HG03139 (cell line): ENCODE measurements at regions not wholly inside any gene's neighbourhood (a gene's known extent, or its start where the extent isn't known, plus 50 kb on each side); places are given as distances from the start of the nearest gene placed in this dataset.

Source experiments
- ATAC-seq: cut with Tn5 transposase; IDR thresholded peaks from one replicate; pipeline ENCODE4 v1.9.1; 2021; ENCODE audit not compliant: unreplicated experiment

DNA sequence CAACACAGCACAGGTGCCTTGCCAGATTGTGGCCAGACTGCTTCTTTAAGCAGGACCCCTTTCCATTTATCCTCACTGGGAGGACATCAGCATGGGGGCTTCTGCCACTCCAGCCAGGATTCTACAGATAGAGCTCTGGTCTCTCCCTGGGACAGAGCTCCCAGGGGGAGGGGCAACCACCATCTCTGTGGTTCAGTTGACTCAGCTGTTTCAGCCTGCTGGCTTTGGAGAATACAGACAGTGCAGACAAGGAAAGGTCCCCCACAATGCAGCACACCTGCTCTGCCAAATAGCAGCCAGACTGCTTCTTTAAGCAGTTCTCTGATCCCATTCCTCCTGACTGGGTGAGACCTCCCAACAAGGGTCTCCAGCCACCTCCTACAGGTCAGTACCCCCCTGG is 132.8 kb downstream of the OR2K2 start:
- ATAC-seq: no peak

GRCh38 chr9:111195766-111196165 is 134.3 kb downstream of the OR2K2 start:
- no peak for ATAC-seq

- no peak for ATAC-seq
Measured at GRCh38 chr9:111193095-111193494, 136.9 kb downstream of the OR2K2 start.

DNA sequence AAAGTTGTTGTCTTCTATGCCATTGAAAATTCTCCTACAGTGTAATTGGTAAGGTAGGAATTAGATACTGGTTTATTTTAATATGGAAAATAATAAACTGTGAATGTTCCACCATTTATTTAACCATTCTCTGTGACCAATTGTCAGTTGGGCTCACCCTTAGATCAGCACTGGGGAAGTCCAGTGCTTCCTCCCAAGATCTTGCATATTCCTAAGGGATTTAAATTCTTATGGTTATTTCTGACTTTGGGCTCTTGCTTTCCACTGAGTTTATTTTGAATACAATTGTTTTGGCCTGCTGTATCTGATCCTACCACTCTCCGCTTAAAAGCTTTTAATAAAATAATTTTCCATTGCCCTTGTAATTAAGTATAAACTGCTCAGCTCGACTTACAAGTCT is 137.4 kb downstream of the OR2K2 start:
- ATAC-seq: no peak

DNA sequence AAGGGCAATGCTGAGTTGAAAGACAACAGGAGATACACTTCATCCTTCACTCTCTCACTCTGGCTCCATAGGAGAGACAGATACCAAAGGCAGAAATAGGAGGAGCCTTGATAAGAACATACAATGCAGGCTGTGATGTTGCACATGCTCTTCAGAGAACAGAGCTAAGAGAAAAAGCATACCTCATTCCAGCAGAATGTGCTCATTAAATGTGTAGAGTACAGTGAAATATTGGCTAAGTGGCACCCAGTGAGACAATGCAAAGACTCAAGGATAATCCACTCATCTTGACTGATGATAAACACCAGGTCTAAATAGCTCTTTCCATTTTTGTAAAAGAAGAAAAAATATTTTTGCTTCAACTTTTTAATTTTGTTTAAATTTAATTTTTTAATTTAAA is 139.7 kb downstream of the OR2K2 start:
- ATAC-seq: no peak

DNA sequence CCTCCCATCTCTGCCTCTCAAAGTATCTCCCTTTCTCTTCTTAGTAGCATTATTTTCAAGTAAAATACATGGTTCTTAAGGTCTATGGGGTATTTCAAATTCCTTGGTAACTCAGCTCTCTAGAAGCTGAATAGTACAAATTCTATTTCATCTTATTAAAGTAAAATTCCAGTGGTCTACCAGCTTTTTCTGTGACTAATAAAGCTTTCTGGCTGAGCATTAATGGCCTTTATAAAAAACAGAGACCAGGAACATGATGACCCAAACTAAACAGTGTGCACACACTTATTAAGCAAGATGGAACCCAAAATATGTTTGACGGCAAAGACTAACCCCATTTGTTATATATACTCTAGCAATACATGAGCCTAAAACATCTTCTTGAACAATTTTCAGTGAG is 142.6 kb downstream of the OR2K2 start:
- ATAC-seq: no peak

DNA sequence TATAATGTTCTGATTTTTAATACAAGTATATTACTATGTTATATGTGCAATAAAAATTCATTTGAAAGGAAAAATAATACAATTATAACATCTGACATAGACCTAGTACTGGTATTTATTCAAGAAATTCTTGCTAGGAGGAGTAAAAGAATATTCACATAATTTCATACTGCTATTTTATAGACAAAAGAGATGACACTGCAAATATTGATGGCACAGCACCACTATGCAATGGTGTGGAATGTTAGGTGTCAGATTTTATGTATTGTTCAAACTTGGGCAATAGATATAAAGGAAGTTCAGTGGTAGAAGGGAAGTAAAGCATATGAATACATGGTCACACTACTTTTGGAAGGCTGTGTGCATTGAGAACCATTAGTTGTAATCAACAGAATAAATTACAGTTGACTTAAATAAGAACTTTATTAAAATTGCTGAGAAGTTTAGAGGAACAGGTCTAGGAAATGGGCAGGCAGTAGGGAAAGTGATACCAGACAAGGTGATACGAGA is 143.9 kb downstream of the OR2K2 start:
- no peak for ATAC-seq

- no peak for ATAC-seq
Measured at GRCh38 chr9:111180811-111181210, 142.5 kb upstream of the LPAR1 start.

- no peak for ATAC-seq
Measured at GRCh38 chr9:111179577-111179976, 141.3 kb upstream of the LPAR1 start.

DNA sequence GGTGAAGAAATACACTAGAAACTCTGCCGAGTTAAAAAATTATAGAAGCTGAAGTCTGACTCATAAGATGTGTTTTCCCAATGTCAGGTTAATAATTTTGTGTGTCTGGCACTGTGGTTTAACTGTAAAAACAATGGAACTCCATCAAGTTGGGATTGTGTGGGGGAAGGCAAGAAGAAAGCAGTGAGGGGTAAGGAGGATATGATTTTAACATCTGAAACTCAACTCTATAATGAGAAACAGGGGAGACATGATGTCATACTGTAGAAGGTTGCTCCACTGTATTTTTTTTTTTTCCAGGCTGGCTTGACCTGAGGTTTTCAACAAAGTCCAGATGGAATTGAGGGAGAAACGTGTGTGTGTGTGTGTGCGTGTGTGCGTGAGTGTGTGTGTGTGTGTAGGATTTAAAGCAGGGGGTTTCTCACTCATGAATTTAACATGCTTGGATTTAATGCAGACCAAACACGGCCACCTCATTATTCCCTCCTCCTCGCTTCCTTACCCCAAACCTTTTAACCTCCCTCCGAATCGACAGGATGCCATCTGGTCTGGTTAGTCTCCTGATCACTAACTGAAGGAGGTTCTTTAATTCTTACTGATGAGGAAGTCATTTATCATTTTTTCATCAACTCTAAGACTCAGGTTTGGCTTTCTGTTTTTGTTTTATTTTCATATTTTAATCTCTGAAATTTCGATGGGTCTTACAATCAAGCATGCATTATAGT is 140.2 kb upstream of the LPAR1 start:
- no peak for ATAC-seq

DNA sequence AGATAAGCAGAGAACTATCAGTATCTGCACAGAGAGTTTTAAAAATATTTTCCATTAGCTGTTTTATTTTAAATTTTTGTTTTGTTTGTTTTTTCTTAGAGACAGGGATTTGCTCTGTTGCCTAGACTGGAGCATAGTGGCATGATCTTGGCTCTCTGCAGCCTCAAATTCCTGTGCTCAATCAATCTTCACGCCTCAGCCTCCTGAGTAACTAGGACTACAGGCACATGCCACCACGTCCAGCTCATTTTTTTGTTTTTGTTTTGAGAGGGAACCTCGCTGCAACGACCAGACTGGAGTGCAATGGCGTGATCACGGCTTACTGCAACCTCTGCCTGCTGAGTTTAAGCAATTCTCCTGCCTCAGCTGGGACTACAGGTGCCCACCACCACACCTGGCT is 138.2 kb upstream of the LPAR1 start:
- no peak for ATAC-seq

DNA sequence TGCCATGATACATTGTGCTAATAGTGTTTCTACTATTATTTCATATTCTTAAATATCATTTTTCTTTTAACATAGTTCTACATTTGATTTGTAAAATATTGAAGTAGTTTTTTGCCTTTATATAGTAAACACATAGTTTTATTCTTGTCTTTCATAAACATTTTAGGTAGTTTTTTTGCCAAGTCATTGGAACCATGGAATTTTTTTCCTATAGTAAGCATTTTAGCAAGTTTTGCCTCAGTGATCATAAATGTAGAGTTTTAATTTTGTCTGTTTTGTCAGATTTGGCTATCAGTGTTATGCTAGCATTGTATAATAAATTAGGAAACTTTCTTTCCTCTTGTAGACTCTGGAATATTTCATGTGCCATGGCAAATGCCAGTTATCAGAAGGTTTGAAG is 137.1 kb upstream of the LPAR1 start:
- no peak for ATAC-seq

- no peak for ATAC-seq
Measured at GRCh38 chr9:111167341-111167740, 129.1 kb upstream of the LPAR1 start.

DNA sequence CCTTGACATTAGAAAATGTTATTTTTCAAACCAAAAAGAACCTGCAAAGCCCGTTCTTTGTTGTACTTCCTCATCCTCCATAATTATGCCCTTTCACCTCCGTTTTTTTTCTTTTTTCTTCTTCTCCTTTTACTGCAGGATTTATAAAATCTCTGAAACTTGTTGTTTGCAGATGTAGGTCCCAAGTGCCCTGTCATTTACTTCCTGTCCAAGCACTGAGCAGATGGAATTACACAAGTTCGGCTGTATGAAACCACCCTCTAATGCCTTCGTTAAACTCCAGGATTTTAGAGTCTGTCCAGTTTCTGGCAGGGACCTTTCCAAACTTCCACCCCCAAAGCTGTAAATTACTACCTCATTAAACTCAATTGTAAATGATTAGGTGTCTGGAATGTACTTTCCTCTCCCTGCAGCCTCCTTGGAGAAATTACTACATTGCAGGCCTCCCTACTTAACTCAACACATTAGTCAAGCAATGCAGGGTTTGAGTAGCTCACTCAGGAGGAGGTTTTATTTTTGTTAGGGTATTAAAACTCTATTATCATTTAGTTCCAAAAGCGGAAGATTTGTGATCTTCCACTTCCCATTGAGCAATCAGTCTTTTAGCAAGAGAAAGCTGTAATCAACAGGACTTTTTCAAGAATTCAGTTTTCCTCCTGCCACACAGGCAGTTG is 125.6 kb upstream of the LPAR1 start:
- ATAC-seq: no peak

- ATAC-seq: no peak
Measured at GRCh38 chr9:111162026-111162425, 123.8 kb upstream of the LPAR1 start.

DNA sequence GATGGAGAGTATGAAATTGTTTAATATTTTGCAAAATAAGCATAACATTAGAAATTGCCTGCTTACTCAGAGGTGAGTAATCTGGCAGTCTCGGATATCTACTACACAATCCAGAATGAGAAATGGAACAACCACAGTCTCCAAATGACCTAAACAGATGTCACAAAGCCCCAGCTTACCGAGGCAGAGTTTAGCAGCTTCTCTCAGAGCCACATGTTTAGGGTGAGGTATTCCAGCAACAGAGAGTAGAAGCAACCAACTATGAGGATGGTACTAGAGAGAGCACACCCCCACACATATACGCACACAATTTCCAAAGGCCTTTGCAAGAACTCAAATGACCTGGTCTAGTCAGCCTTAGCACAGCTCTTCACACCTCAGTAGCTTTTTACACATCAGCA is 122.7 kb upstream of the LPAR1 start:
- ATAC-seq: no peak

DNA sequence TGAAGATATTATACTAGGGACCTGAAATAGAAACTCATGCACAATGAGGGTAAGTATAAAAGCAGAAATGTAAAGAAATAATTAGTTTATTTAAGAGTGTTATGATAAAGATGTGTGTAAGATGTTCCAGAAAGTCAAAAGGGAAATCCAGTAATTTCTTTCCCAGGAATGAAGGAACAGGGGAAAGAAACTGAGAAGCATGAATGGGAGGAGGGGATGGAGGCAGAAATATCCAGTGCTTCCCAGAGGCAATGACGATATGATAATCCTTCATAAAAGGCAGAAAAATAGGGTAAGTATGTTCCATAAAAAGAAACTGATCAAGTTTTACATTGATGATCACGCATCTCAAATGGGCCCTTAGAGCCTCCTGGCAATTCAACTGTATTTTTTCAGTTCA is 120.7 kb upstream of the LPAR1 start:
- ATAC-seq: no peak

GRCh38 chr9:111158363-111158762 is 120.1 kb upstream of the LPAR1 start:
- ATAC-seq: no peak

DNA sequence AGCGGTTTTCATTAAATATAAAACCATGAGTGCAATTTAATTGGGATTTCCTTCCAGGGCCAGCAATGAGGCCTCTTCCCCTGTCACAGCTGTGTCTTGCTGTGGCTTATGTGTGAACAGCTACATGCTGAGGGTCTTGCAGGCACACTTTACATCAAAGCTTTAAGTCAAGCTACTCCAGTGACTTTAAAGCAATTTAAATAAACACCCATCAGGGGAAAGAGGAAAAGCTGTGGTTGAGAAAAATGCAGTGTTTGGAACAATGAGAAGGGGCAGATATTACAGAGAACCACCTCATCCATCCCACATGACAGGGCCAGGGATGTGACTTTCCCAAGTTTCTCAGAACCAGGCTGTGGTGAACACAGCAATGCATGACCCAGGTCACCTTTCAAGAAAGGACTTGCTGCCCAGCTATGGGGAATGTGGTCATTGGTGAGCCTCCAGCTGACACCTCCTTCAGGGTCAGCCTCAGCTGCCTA is 115.9 kb upstream of the LPAR1 start:
- no peak for ATAC-seq

GRCh38 chr9:111152614-111153406 is 114.5 kb upstream of the LPAR1 start:
- no peak for ATAC-seq

DNA sequence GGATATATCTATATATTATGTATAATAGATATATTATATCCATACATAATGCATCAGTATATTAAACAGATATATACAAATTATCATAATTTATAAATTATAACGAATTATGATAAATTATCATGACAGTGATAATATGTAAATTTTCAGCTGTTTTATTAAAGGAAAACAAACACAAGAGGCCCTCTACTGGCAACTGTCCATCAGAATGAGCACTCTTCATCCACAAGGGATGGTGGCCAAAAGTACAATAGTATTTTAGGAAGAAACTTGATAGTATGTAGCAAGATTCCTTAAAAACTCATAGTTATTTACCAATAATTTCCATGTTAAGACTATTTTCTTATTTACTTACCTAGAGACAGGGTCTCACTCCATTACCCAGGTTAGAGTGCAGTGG is 113.3 kb upstream of the LPAR1 start:
- no peak for ATAC-seq

DNA sequence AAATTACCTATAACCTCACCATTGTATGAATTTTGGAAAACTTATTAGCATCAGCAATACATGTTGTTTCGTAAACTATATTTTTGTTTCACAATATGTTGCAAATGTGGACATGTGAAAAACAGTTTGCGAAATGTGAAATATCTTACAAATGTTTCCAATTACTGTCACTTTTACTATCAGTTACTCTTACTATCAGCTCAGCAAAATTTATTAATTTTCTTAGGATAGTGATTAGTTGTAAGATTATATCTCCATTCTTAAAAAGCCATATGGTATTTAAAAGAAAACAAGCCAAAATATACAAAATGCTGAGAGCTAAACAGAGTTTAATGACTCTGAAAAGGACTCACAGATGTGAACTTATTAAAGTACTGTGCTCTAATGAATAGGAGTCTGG is 111.9 kb upstream of the LPAR1 start:
- no peak for ATAC-seq
